ENCODE measurements at regions not wholly inside any gene's neighbourhood (a gene's known extent, or its start where the extent isn't known, plus 50 kb on each side); places are given as distances from the start of the nearest gene placed in this dataset.

GRCh38 chr18:73766910-73767515 lies 380.6 kb downstream of the FBXO15 start:
- FAIRE-seq: no peak

DNA sequence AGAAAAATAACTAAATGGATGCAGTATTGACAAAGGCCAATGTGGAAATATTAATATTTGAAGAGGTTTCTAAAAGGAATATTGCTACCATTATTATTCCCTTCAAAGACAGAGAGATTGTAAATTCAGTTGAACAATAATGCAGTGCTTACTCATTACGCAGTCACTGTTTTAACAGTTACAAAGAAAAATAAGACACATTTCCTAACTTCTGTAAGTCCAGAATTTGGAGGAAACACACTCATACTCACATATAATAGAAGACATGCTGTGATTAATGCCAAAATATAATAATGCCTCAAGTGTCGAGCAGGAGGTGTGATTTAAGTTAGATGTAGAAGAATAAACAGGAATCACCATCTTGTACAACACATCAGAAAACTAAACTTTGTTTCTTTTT lies 389.2 kb downstream of the FBXO15 start:
- H3K4me1 ChIP-seq: no peaks in the 10 kb centered on the region
- no peaks in the 10 kb centered on the region for H3K27me3 ChIP-seq
- TF ChIP-seq CTCF (IDR thresholded peaks at IDR 0.05): no peak
- H3K27ac ChIP-seq: no peak overlapping the region
- no peaks in the 10 kb centered on the region for H3K36me3 ChIP-seq
- no peak overlapping the region for H3K4me3 ChIP-seq
- no peak for DNase-seq
- WGBS, 2 donors: 73 to 80% methylated on average over 2 of the region's 2 CpGs
- no peak for FAIRE-seq
- no peak for ATAC-seq
- intact Hi-C loops (cut with DNase I): no loop called here
- H3K9me3 ChIP-seq: no peaks in the 10 kb centered on the region

More at GRCh38 chr18:73766910-73767515, 380.6 kb downstream of the FBXO15 start:
- Histone ChIP-seq H3K27me3 (no peaks in the 10 kb centered on the region), H3K27ac (no peak overlapping the region), H3K9me3 (no peaks in the 10 kb centered on the region), H3K4me3 (no peak overlapping the region), H3K4me1 (no peaks in the 10 kb centered on the region), H3K36me3 (no peaks in the 10 kb centered on the region)
- no peak for TF ChIP-seq CTCF (IDR thresholded peaks at IDR 0.05)
- no peak for ATAC-seq
- DNase-seq: no peak
- 44 to 61% methylated on average over 8 of the region's 8 CpGs for WGBS, 2 donors
- intact Hi-C loops (cut with DNase I): no loop called here

DNA sequence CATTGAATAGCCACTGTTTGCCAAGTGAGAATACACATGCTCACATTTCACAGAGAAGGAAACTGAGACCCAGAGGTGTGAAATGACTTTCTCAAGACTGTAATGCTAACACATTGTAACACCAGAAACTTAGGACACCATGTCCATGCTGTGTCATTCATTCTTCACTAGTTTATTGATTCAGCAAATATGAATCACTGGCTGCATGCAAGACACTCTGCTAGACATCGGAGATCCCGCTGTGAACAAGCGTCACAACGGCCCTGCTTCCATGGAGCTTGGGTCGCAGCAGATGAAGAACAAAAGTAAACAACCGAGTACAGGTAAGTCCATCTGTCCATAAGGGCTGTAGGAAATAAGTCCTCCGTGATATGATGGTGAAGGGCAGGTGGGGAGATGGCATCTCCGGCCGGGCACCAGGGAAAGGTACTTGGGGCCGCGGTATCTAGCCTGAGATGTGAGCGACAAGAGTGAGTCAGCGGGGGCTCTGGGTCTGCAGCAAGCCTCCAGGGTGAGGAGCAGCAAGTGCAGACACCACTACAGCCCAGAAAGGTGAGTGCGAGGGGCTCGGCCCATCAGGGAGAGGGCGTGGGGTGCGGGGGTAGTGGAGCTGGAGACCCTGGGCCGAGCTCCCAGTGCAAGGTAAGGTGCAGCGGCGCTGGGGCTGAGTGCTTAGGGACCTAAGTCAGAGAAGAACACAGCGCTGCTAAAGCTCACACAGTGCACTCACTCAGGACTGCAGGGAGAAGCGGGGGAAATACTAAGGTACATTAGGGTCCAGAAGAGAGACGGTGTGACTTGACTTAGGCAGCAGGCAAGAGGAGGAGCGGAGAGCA lies 391.2 kb downstream of the FBXO15 start:
- no peak for FAIRE-seq
- intact Hi-C loops (cut with DNase I): no loop called here
- DNase-seq: peak in 1 of 6 donors; percentile 40
- no peaks in the 10 kb centered on the region for H3K36me3 ChIP-seq
- no peaks in the 10 kb centered on the region for H3K27me3 ChIP-seq
- WGBS, 2 donors: 66 to 75% methylated on average over 24 of the region's 24 CpGs
- no peak for ATAC-seq
- no peak for TF ChIP-seq CTCF (IDR thresholded peaks at IDR 0.05)
- no peak overlapping the region for H3K4me3 ChIP-seq
- H3K9me3 ChIP-seq: no peaks in the 10 kb centered on the region
- no peak overlapping the region for H3K27ac ChIP-seq
- no peaks in the 10 kb centered on the region for H3K4me1 ChIP-seq

DNA sequence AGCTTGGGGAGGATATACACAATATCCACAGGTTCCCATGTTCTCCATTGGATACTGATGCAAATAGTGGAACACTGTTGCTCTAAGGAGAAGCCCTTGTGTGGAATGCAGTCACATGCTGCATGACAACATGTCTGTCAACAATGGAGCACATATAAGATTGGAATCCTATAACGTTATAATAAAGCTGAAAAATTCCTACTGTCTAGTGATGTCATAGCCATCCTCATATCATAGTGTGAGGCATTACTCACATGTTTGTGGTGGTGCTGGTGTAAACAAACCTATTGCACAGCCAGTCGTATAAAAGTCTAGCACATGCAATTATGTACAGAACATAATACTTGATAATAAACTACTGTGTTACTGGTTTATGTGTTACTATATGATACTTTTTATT lies 394.7 kb downstream of the FBXO15 start:
- no peak overlapping the region for H3K4me3 ChIP-seq
- DNase-seq (no peak), ATAC-seq (no peak), FAIRE-seq (no peak)
- H3K27me3 ChIP-seq: no peaks in the 10 kb centered on the region
- H3K9me3 ChIP-seq: no peaks in the 10 kb centered on the region
- 43 to 46% methylated on average over 2 of the region's 2 CpGs for WGBS, 2 donors
- H3K4me1 ChIP-seq: no peaks in the 10 kb centered on the region
- TF ChIP-seq CTCF (IDR thresholded peaks at IDR 0.05): no peak
- H3K36me3 ChIP-seq: no peaks in the 10 kb centered on the region
- intact Hi-C loops (cut with DNase I): no loop called here
- no peak overlapping the region for H3K27ac ChIP-seq

GRCh38 chr18:73752546-73752945 lies 395.1 kb downstream of the FBXO15 start:
- TF ChIP-seq CTCF (IDR thresholded peaks at IDR 0.05): no peak
- no peaks in the 10 kb centered on the region for H3K27me3 ChIP-seq
- H3K27ac ChIP-seq: no peak overlapping the region
- no peaks in the 10 kb centered on the region for H3K4me1 ChIP-seq
- H3K4me3 ChIP-seq: no peak overlapping the region
- 63 to 82% methylated on average over 4 of the region's 4 CpGs for WGBS, 2 donors
- no peaks in the 10 kb centered on the region for H3K9me3 ChIP-seq
- no peaks in the 10 kb centered on the region for H3K36me3 ChIP-seq
- intact Hi-C loops (cut with DNase I): no loop called here
- FAIRE-seq (no peak), DNase-seq (no peak), ATAC-seq (no peak)
